ENCODE measurements at regions not wholly inside any gene's neighbourhood (a gene's known extent, or its start where the extent isn't known, plus 50 kb on each side); places are given as distances from the start of the nearest gene placed in this dataset.

GRCh38 chr16:82259731-82260130, 89.7 kb upstream of the MPHOSPH6 start:
- no peak for TF ChIP-seq FOXA1 (IDR thresholded peaks at IDR 0.05)
- TF ChIP-seq ELF4 (IDR thresholded peaks at IDR 0.05), result no peak
- TF ChIP-seq ARNT (IDR thresholded peaks at IDR 0.05), result no peak
- TF ChIP-seq, protein P1, sequence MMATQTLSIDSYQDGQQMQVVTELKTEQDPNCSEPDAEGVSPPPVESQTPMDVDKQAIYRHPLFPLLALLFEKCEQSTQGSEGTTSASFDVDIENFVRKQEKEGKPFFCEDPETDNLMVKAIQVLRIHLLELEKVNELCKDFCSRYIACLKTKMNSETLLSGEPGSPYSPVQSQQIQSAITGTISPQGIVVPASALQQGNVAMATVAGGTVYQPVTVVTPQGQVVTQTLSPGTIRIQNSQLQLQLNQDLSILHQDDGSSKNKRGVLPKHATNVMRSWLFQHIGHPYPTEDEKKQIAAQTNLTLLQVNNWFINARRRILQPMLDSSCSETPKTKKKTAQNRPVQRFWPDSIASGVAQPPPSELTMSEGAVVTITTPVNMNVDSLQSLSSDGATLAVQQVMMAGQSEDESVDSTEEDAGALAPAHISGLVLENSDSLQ (IDR thresholded peaks at IDR 0.05), result no peak
- no peak for TF ChIP-seq LEF1 (IDR thresholded peaks at IDR 0.05; ENCODE audit: borderline replicate concordance)
- TF ChIP-seq FOXM1 (IDR thresholded peaks at IDR 0.05; ENCODE audit: borderline replicate concordance), result no peak
- no peak for TF ChIP-seq NFRKB (IDR thresholded peaks at IDR 0.05)
- TF ChIP-seq L3MBTL2 (conservative IDR thresholded peaks at IDR 0.05), result no peak
- no peak for TF ChIP-seq HDGF (IDR thresholded peaks at IDR 0.05; ENCODE audit: borderline replicate concordance)
- no peak for TF ChIP-seq FOXK2 (IDR thresholded peaks at IDR 0.05)
- TF ChIP-seq ZNF384 (IDR thresholded peaks at IDR 0.05), result no peak
- TF ChIP-seq SP1 (IDR thresholded peaks at IDR 0.05), result no peak

All from HEK293T (cell line).